ENCODE measurements at regions not wholly inside any gene's neighbourhood (a gene's known extent, or its start where the extent isn't known, plus 50 kb on each side); places are given as distances from the start of the nearest gene placed in this dataset.

GRCh38 chr2:133948610-133949290 lies 305.1 kb upstream of the MGAT5 start:
- TF ChIP-seq CTCF (IDR thresholded peaks at IDR 0.05), result no peak
- no peak for TF ChIP-seq POLR2A (IDR thresholded peaks at IDR 0.05)
